Erythroblast (primary cell): ENCODE measurements at regions not wholly inside any gene's neighbourhood (a gene's known extent, or its start where the extent isn't known, plus 50 kb on each side); places are given as distances from the start of the nearest gene placed in this dataset.

Experiments used
- DNase-seq, 2 experiments: peaks; one replicate each; lab custom pipeline; 2025; lab: John Stamatoyannopoulos, UW
- GATA1 ChIP-seq: IDR thresholded peaks from 2 replicates; pipeline ENCODE4 v1.6.1; 2011; ENCODE audit warnings: low read depth, mild to moderate bottlenecking, control low read depth, low read length, moderate library complexity
- POLR2A ChIP-seq: IDR thresholded peaks from 2 replicates; pipeline ENCODE4 v1.6.1; 2011; ENCODE audit warnings: mild to moderate bottlenecking, low read length

DNA sequence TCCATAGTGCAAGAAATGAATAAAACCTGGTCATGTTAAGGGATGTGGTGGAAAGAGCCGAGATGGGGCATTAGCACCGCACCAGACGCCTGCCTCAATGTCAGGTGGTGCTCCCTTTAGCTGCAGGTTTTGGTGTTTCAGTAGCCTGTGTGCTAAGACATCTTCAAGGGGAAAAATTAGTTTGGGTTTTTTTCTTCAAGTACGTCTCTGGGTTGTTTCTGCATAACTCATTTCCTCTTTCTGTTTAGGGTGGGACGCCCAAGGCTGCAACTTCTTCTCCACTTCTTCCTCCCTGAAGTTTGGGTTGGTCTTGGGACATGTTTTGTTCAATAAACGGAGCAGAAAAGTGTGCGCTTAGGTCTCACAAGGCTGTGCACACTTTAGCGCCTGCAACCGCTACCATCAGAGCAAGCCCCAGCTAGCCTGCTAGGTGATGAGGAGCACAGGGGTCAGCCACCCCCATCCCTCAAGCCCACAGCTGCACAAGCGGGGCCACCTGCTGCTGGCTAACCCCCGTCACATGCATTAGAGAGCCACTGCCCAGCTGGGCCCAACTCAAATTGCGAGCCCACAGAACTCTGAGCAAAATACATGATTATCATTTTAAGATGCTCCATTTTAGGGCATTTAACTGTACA lies 1495.7 kb downstream of the TBC1D22A start:
- no peak for TF ChIP-seq GATA1
- no peak for TF ChIP-seq POLR2A
- DNase-seq: no peak

GRCh38 chr22:48257685-48258055 lies 1495.2 kb downstream of the TBC1D22A start:
- TF ChIP-seq POLR2A (no peak), GATA1 (no peak)
- no peak for DNase-seq

DNA sequence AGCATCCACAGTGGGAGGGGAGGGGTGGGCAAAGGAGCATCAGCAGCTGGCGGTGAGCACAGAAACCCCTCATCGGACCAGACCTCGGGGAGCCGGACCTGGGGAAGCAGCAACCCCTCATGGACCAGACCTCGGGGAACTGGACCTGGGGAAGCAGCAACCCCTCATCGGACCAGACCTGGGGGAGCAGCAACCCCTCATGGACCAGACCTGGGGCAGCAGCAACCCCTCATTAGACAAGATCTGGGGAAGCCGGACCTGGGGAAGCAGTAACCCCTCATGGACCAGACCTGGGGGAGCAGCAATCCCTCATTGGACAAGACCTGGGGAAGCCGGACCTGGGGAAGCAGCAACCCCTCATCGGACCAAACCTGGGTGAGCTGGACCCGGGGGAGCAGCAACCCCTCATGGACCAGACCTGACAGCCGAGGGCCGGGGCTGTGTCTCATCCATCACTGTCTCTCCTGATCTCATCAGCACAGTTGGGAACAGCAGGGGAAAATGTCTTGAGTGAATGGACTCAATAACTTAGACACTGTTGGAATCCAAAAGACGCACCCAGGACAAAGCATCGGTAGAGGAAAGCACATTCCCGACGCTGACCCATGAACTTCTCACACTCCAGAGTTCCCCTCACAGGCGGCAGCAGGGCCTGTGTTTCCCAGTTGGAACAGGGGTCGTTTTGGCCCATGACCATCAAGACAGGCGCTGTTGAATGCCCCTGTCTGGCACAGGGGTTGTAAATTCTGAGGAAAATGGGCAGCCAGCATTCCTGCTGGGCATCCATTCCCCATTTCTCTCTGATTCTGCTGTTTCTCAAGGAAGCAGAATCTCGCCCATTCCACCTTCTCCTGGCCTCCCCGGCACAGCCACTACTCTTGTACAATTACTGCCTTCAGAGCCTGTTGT lies 1494.6 kb downstream of the TBC1D22A start:
- no peak for TF ChIP-seq POLR2A
- no peak for TF ChIP-seq GATA1

GRCh38 chr22:48256041-48256739 lies 1493.7 kb downstream of the TBC1D22A start:
- TF ChIP-seq GATA1: no peak
- no peak for TF ChIP-seq POLR2A
- DNase-seq: no peak

More for the DNA sequence above, 1494.6 kb downstream of the TBC1D22A start:
- DNase-seq: no peak

- TF ChIP-seq GATA1 (no peak), POLR2A (no peak)
- no peak for DNase-seq
Measured at GRCh38 chr22:48254311-48254873, 1491.9 kb downstream of the TBC1D22A start.

DNA sequence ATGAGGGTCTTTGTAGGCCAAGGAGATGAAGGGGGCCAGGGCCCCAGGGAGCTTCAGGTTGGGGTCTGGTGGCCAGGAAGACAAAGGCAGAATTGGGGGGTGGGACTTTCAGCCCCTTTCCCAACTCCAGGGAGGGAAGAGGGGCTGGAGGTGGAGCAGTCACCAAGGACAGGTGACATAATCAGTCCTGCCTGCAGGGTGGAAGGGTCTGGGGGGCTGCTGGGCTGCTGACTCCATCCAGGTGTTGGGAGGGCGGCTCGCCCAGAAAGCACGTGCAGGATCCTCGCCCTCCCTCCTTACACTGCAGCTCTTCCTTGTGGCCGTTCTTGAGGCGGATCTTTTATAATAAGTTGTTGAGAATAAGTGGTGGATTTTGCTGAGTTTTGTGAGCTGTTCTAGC lies 1491.1 kb downstream of the TBC1D22A start:
- TF ChIP-seq GATA1: no peak
- TF ChIP-seq POLR2A: no peak
- no peak for DNase-seq

DNA sequence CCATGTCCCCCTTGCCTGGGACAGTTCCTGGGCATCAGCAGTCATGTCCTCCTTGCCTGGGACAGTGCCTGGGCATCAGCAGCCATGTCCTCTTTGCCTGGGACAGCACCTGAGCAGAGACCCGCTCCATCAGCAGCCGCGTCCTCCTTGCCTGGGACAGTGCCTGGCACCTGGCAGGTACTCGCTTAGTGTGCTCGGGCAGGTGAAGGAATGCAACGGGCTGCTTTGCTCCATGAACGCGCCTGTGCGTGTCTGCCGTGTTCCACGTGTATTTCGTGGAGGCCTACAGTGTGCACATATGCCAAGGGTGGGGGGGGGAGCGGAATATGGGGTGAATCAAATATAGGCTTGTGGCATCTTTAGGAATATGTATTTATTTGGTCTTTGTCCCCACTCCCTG lies 1490.7 kb downstream of the TBC1D22A start:
- no peak for DNase-seq
- TF ChIP-seq GATA1: no peak

DNA sequence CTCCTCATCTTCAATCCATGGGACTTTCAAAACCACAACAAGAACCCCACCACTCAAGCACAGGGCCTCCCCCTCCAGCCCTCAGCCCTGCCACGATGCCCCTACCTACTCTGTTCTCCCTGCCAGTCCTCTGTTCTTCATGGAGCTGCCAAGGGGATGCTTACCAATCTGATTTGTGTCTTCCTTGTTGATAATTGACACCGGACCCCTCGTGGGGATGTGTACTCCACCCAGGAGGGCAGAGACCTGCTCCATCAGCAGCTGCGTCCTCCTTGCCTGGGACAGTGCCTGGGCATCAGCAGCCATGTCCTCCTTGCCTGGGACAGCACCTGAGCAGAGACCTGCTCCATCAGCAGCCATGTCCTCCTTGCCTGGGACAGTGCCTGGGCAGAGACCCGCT lies 1489.2 kb downstream of the TBC1D22A start:
- DNase-seq: no peak
- TF ChIP-seq GATA1 (no peak), POLR2A (no peak)

- TF ChIP-seq GATA1 (no peak), POLR2A (no peak)
- no peak for DNase-seq
Measured at GRCh38 chr22:48250937-48251530, 1488.6 kb downstream of the TBC1D22A start.

- no peak for DNase-seq
- TF ChIP-seq POLR2A (no peak), GATA1 (no peak)
Measured at GRCh38 chr22:48250286-48250895, 1487.9 kb downstream of the TBC1D22A start.

GRCh38 chr22:48249713-48250268 lies 1487.3 kb downstream of the TBC1D22A start:
- no peak for DNase-seq
- no peak for TF ChIP-seq GATA1
- TF ChIP-seq POLR2A: no peak

DNA sequence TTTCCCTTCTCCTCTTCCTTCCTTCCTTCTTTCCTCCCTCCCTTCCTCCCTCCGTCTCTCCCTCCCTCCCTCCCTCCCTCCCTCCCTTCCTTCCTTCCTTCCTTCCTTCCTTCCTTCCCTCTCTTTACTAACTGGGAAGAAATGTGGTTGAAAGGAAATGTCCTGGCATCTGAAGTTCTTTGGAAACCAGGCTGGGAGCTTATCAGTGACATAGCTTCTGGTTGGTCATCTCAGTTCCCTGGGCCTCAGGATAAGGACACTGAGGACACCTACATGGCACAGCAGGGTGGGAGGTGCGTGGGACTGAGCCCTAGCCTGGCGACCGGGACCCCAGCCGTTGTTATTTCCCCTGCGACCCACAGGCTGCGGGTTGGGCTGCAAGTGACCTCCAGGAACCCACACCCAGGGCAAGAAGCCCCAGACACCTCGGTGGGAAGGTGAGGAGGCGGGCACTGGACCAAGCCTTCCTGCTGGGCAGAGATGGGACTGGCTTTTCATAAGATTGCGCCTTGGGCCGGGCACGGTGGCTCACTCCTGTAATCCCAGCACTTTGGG lies 1486.5 kb downstream of the TBC1D22A start:
- DNase-seq: no peak
- TF ChIP-seq GATA1 (no peak), POLR2A (no peak)
